ENCODE measurements at regions not wholly inside any gene's neighbourhood (a gene's known extent, or its start where the extent isn't known, plus 50 kb on each side); places are given as distances from the start of the nearest gene placed in this dataset.

GRCh38 chr2:57893347-57893746 lies 153.3 kb upstream of the VRK2 start:
- no peak for DNase-seq

GRCh38 chr2:57893786-57894185 lies 152.8 kb upstream of the VRK2 start:
- DNase-seq = no peak

- DNase-seq = no peak
These were observed 152.2 kb upstream of the VRK2 start for GRCh38 chr2:57894381-57894780.

GRCh38 chr2:57897920-57898319 lies 148.7 kb upstream of the VRK2 start:
- DNase-seq = no peak

- DNase-seq = no peak
These were observed 146.7 kb upstream of the VRK2 start for GRCh38 chr2:57899898-57900297.

DNA sequence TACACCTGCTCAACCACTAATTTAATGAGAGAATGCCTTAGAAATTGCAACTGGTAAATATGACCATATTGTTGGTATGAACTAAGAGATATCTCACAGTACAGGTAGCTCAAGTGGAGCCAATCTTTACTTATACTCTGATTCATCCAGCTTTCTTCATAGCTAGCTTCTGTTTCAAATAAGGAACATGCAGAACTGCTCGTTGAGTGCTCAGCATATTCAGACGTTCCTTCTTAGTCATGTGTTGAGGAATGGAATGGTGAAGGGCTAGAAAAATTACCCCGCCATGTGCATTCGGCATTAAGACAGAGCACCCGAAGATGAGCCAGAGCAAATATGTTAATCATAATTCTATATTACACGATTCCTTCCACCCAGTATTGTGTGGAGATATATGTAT lies 144.0 kb upstream of the VRK2 start:
- no peak for DNase-seq

GRCh38 chr2:57906152-57906732 lies 140.4 kb upstream of the VRK2 start:
- DNase-seq = no peak

DNA sequence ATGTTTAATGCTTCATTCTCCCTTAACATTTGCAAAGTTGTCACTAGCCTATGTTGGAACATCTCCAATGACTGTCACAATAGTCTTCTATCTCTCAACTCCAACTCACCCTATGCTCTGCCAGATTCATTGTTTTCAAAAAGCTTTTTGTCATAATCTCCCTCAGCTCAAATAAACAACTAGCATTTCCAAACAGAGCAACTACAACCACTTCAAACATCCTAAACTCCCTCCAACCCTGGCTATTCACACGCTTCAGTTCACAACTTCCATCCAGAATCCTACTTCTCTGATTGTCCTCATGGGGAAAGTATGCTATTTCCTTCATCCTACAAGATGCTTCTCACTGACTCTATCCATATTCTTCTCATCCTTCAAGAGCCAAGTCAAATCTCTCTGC lies 139.2 kb upstream of the VRK2 start:
- no peak for DNase-seq

DNA sequence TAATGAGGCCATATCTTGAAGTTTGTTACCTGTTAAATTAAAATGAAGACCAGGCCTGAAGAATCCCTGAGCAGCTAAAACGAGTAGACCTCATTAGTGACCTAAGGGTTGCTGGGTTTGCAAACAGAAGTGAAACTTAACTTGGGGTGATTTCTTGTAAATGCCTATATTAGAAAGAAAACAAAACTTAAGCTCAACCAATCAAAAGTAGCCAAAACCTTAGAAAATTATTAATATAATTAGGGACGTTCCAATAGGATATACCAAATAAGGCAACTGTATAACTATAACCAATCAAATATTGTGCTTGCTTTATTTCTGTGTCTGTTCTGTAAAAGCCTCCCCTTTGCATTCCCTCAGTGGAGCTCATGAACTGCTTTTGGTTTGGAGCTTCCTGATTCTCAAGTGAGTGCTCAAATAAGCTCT lies 137.9 kb upstream of the VRK2 start:
- DNase-seq = no peak

- DNase-seq = no peak
These were observed 128.5 kb upstream of the VRK2 start for GRCh38 chr2:57918126-57918525.

GRCh38 chr2:57920342-57920939 lies 126.2 kb upstream of the VRK2 start:
- no peak for DNase-seq

- no peak for DNase-seq
These were observed 111.9 kb upstream of the VRK2 start for GRCh38 chr2:57934659-57935058.

DNA sequence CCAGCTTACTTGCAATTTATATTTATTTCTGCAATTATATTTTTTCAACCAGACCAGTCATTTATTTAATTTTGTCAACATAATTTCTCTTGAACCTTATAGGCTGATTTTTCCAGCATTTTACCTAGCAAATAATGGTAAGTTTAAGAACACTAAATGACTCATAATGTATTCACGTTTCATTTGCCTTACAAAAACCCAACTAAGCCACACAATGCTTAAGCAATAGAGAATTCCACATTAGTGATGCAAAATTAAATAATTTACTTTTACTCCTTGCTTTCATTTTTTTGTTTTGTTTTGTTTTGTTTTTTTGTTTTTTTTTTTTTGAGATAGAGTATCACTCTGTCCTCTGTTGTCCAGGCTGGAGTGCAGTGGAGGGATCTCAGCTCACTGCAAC lies 110.4 kb upstream of the VRK2 start:
- no peak for DNase-seq

DNA sequence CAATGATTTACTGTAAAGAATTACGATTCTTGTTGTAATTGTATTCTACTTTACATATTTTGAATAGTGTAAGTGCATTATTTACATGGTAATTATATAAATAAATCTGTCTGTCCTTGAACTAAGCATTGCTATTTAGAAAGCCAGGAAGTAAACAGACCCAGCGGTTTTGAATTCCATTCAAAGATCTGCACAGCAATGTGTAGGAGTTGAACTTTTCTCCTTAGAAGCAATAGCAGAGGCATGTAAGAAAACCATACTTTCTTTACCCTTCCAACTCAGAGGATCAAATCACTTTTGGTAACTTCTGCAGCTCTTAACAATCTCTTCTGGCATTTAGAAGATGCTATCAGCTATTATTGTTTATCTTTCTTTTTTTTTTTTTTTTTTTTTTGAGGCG lies 109.2 kb upstream of the VRK2 start:
- DNase-seq = no peak

DNA sequence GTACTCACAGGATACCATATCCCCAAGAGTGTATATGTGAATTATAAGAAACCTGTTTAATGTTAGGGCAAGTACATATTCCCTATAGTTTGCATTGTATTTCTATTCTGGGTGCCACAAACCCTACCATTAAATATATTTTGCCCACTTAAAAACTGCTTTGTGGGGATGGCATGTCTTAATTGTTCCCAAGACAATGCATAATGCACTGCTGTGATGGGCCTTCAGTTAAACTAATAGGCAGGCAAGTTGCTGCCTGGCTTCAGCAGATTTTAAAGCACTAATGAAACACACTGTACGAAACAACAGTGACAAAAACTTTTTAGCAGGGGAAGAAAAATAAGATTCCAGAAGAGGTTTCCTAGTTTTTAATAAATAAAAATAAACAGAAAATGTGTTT lies 104.8 kb upstream of the VRK2 start:
- no peak for DNase-seq

DNA sequence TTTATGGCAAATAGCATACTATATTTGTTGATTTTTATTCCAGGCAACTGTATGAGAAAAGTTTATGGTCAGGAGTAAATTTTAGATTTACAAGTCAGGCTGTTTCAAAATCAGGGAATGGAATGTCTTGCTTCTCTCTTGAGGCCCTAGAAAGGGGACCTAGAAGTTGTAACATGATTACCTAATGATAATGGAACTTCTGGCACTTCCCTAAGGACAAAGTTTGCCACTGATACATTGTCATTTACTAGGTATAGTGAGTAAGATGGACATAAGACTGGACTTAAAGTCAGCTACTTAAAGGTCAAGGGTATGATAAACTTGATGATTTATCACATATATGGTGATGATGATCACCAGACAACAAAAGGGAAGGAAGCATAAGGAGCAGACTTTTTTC lies 103.3 kb upstream of the VRK2 start:
- no peak for DNase-seq

GRCh38 chr2:57947398-57947797 lies 99.2 kb upstream of the VRK2 start:
- no peak for DNase-seq

DNA sequence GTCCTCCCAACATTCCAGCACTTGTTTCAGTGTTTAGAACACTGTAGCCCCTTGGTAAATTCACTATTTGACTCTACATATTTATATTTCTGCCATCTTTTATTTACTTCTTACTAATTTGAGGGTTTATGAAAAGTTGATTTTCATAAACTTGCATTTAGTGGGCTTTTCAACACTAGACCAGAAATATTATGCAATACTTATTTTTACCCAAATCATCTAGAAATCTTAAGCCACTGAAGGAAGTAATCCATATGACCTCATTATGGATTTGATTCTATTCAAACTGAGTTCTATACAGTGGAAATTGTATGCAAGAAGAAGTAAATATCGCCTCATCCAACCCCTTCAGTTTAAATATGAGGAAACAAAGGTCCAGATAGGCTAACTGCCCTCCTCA lies 92.6 kb upstream of the VRK2 start:
- no peak for DNase-seq

DNA sequence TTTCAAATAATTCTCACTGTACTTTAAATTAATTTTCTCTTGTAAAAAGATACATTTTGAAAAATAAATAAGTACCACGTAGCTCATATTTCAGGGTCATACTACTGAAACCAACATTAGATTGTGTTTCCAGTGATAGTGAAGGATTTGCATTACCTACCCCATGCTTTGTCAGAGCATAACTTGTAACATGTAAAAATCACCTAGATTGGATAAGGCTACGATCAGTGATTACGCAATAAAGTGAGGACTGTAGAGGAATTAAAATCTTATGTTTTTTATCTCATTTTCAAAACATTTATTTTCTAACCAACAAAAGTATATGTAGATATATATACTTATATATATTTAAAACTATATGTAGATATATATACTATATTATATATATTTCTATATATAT lies 89.4 kb upstream of the VRK2 start:
- DNase-seq = no peak

DNA sequence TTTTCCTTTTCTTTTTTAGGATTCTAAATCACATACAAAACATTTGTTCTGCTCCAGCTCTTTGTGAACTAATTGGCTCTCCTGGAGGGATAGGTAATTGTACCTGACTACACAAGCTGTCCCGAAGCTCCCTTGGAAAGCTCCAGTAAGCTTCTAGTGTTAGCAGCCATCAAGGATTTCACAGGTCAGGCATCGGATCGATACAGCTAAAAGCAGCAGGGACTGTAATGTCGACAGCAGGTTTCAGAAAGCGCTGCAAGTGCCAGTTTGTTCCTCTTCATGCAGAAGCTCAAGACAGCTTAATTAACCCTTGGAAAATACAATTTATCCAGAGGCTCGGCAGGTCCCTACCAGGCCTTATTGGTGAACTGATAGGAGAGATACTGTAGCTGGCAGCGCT lies 87.2 kb upstream of the VRK2 start:
- no peak for DNase-seq

- no peak for DNase-seq
These were observed 83.7 kb upstream of the VRK2 start for GRCh38 chr2:57962861-57963260.

DNA sequence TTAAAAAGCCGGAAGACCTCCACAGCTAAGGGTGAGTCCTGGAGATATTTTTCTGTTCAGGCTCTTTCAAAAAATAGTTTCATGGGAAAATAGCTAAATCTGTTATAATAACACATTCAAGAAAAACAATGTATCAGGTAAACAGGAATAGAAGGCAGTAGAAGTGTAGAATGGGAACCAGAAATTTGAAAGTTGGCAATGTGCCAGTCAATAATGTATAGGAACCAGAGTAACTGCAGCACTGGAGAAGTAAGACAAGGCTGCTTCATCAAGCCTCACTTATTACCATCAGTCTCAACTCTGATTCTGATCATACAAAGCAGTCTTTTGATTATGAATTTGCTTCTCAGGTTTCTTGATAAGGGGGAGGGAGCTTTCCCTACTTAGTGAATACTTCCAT lies 81.4 kb upstream of the VRK2 start:
- no peak for DNase-seq

DNA sequence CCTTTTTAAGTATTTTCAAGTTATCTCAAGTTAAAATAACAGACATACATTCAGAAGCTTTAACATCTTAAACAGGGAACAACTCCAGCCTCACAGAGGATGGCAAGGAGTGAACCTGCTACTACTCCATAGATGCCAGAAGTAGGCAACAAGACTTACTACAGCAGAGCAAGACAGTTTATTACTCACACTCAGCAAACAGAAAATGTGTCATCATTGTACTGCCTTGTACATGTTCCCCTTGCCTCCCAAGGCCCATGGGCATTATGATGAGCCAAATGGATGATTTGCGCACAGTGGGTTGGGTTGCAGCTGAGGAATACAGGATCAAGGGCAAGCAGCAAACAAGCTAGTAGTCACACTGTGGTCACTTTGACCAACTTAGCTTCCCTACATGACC lies 80.6 kb upstream of the VRK2 start:
- no peak for DNase-seq

DNA sequence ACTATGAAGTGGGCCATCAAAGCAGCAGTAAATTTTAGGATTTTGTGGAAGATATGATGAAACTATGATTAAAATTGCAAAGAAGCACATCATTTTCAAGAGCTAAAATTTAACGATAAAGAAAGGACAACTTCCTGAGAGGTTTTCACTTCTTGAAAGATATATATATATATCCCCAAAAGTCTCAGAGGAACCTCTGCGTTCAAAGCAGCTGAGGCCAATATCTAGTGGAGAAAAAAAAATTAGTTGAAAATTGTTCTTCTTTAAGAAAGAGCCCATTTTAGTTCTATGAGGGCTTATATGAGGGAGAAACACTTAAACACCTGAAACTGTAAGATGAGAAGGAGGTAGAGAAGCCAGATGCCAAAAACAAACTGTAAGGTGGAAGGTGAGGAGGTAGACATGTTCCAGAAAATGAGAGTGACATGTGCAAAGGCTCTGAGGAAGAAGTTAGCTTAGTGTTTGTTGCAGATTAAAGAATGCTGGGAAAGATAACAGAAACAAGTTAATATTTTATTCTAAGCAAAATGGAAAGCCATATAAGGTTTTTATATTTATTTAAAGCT lies 72.9 kb upstream of the VRK2 start:
- DNase-seq = no peak

DNA sequence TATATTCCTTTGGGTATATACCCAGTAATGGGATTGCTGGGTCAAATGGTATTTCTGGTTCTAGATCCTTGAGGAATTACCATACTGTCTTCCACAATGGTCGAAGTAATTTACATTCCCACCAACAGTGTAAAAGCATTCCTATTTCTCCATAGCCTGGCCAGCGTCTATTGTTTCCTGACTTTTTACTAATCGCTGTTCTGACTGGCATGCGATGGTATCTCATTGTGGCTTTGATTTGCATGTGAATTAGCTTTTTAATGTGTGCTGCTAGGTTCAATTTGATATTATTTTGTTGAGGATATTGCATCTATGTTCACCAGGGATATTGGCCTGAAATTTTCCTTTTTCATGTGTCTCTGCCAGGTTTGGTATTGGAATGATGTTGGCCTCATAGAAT lies 67.4 kb upstream of the VRK2 start:
- DNase-seq = no peak
